HL-60 (cell line): ENCODE measurements at regions not wholly inside any gene's neighbourhood (a gene's known extent, or its start where the extent isn't known, plus 50 kb on each side); places are given as distances from the start of the nearest gene placed in this dataset.

ENCODE experiments used
- DNase-seq, 2 experiments: peaks; one replicate each; pipeline ENCODE4 v3.0.0-alpha.2; 2010 to 2020; ENCODE audit warnings: low read depth in 1 of 2, low spot score in 1 of 2
- H3K27ac ChIP-seq: fragments of 250-450 bp; sonication (Bioruptor Pico); replicated peaks from 2 replicates; pipeline ENCODE4 v1.5.1; 2020; ENCODE audit warnings: mild to moderate bottlenecking, moderate library complexity
- H3K27me3 ChIP-seq: fragments of 250-450 bp; sonication (Bioruptor Pico); 2 replicates; pipeline ENCODE4 v1.5.1; 2021; ENCODE audit warnings: mild to moderate bottlenecking, moderate library complexity; ENCODE audit not compliant: insufficient read depth, poor library complexity, severe bottlenecking
- H3K4me3 ChIP-seq: replicated peaks from 2 replicates; pipeline ENCODE4 v1.5.1; 2011; ENCODE audit warnings: mild to moderate bottlenecking, control low read depth, low read length; ENCODE audit not compliant: insufficient read depth
- CTCF ChIP-seq: IDR thresholded peaks from one replicate; pipeline ENCODE4 v1.5.1; 2011; ENCODE audit warnings: low read length, control low read depth, inconsistent platforms; ENCODE audit not compliant: insufficient read depth
- GABPA ChIP-seq: IDR thresholded peaks from 2 replicates; pipeline ENCODE4 v1.6.1; 2012; ENCODE audit warnings: low read depth
- POLR2AphosphoS5 ChIP-seq: IDR thresholded peaks from 2 replicates; pipeline ENCODE4 v1.6.1; 2012; ENCODE audit warnings: low read depth
- REST ChIP-seq: IDR thresholded peaks from 2 replicates; pipeline ENCODE4 v1.6.1; 2012; ENCODE audit warnings: low read depth; ENCODE audit not compliant: insufficient replicate concordance
- SPI1 ChIP-seq: IDR thresholded peaks from 2 replicates; pipeline ENCODE4 v1.6.1; 2012; ENCODE audit warnings: low read depth, mild to moderate bottlenecking, borderline replicate concordance

GRCh38 chr5:54828151-54828550 lies 157.2 kb downstream of the ESM1 start:
- H3K27me3 ChIP-seq = no peaks in the 10 kb centered on the region
- no peak overlapping the region for H3K27ac ChIP-seq
- no peak for TF ChIP-seq REST
- no peak for TF ChIP-seq GABPA
- no peak for TF ChIP-seq SPI1
- no peak for TF ChIP-seq CTCF
- TF ChIP-seq POLR2AphosphoS5 = no peak
- DNase-seq = no peak
- H3K4me3 ChIP-seq = no peak overlapping the region

- TF ChIP-seq CTCF (no peak), GABPA (no peak), REST (no peak), POLR2AphosphoS5 (no peak)
- Histone ChIP-seq H3K27ac (no peak overlapping the region), H3K4me3 (no peak overlapping the region), H3K27me3 (no peaks in the 10 kb centered on the region)
- no peak for DNase-seq
Observed at GRCh38 chr5:54825005-54825404, 160.4 kb downstream of the ESM1 start.

DNA sequence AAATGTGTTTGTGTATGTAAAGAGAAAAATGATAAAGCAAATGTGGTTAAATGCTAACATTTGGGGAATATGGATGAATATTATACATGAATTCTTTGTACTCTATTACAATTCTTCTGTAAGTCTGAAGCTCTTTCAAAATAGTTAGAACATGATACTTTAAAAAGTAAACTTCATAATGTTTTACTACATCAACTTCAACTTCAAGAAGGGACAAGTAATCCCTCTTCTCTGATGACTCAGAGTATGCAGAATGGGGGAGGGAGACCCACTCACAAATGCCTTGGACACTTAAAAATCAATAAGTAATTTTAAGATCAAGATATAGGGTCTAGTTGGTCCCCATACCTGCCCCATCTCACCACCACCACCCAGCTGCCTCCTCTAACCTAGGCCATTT lies 162.4 kb downstream of the ESM1 start:
- Histone ChIP-seq H3K4me3 (no peak overlapping the region), H3K27ac (no peak overlapping the region), H3K27me3 (no peaks in the 10 kb centered on the region)
- no peak for DNase-seq
- TF ChIP-seq POLR2AphosphoS5 (no peak), REST (no peak)

- H3K27me3 ChIP-seq = no peaks in the 10 kb centered on the region
- H3K4me3 ChIP-seq = no peak overlapping the region
- no peak for TF ChIP-seq GABPA
- no peak for TF ChIP-seq POLR2AphosphoS5
- no peak for TF ChIP-seq SPI1
- no peak for TF ChIP-seq CTCF
- no peak for TF ChIP-seq REST
- no peak overlapping the region for H3K27ac ChIP-seq
- DNase-seq = no peak
Observed at GRCh38 chr5:54822324-54822687, 163.1 kb downstream of the ESM1 start.
